Coronary artery (tissue), 2 donors: ENCODE measurements at regions not wholly inside any gene's neighbourhood (a gene's known extent, or its start where the extent isn't known, plus 50 kb on each side); places are given as distances from the start of the nearest gene placed in this dataset.

Source experiments
- DNase-seq: peaks from one replicate; pipeline ENCODE4 v3.0.0-alpha.2; 2017; ENCODE audit warnings: low spot score
- H3K27ac ChIP-seq, 2 donors: fragments of 200-600 bp; sonication (generic); one replicate each; pipeline ENCODE4 v1.5.1; 2016 to 2019
- H3K4me3 ChIP-seq: fragments of 200-600 bp; sonication (generic); 2 replicates; pipeline ENCODE4 v1.5.1; 2016; ENCODE audit warnings: mild to moderate bottlenecking, moderate library complexity
- TF ChIP-seq, protein P1 (sequence below): fragments of 200-600 bp; sonication (generic); IDR thresholded peaks from one replicate; pipeline ENCODE4 v1.5.1; 2019; ENCODE audit warnings: antibody characterized with exemption

DNA sequence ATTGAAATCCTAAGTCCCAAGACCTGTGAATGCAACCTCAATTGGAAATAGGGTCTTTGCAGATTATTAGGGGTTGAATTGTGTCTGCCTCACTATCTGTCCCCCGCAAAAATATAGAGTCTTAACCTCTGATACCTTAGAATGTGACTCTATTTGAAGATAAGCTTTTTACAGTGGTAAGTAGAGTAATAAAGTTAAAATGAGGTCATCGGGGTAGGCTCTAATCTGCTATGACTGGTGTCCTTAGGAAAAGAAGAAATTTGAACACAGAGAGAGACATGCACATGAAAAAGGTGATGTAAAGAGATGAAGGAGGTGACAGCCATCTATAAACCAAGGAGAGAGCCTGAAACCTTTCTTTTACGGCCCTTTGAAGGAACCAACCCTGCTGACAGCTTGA is 287.1 kb upstream of the ADRA1B start:
- no peak overlapping the region for H3K4me3 ChIP-seq
- TF ChIP-seq, protein P1, sequence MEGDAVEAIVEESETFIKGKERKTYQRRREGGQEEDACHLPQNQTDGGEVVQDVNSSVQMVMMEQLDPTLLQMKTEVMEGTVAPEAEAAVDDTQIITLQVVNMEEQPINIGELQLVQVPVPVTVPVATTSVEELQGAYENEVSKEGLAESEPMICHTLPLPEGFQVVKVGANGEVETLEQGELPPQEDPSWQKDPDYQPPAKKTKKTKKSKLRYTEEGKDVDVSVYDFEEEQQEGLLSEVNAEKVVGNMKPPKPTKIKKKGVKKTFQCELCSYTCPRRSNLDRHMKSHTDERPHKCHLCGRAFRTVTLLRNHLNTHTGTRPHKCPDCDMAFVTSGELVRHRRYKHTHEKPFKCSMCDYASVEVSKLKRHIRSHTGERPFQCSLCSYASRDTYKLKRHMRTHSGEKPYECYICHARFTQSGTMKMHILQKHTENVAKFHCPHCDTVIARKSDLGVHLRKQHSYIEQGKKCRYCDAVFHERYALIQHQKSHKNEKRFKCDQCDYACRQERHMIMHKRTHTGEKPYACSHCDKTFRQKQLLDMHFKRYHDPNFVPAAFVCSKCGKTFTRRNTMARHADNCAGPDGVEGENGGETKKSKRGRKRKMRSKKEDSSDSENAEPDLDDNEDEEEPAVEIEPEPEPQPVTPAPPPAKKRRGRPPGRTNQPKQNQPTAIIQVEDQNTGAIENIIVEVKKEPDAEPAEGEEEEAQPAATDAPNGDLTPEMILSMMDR, result no peak
- DNase-seq, result no peak
- no peak overlapping the region for H3K27ac ChIP-seq

DNA sequence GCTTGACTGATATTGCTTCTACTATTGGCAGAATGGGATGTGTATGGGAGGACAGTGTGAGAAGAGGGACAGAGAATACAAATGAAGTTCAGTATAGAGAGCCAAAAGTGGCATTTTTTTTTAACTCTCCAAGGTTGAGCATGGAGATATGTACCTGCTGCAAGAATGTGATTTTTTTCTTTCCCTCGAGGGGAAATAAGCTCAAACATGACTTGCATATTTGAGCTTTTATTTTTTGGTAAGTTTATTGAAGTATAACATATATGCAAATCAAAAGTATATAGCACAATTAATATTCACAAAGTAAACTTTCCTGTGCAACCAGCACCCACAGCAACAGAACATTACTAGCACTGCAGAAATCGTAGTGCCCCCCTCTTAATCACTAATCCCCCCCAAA is 285.7 kb upstream of the ADRA1B start:
- TF ChIP-seq, protein P1, result no peak
- no peak overlapping the region for H3K4me3 ChIP-seq
- no peak for DNase-seq
- H3K27ac ChIP-seq, result no peak overlapping the region

DNA sequence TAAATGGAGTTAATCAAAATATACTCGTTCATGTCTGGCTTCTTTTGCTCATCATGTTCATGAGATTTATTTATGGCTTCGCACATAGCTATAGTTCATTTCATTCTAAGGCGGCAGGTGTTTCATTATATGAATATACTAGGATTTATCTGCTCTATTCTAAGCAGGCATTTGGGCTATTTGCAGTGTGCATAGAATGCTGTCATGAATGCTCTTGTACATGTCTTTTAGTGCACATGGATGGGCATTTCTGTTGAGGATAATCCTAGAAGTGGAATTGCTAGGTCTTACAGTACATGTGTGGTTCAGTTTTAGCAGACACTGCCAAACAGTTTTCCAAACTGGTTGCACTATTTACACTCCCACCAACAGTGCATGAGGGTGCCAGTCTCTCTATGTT is 285.3 kb upstream of the ADRA1B start:
- DNase-seq, result no peak
- H3K4me3 ChIP-seq, result no peak overlapping the region
- TF ChIP-seq, protein P1, result no peak
- H3K27ac ChIP-seq, result no peak overlapping the region

DNA sequence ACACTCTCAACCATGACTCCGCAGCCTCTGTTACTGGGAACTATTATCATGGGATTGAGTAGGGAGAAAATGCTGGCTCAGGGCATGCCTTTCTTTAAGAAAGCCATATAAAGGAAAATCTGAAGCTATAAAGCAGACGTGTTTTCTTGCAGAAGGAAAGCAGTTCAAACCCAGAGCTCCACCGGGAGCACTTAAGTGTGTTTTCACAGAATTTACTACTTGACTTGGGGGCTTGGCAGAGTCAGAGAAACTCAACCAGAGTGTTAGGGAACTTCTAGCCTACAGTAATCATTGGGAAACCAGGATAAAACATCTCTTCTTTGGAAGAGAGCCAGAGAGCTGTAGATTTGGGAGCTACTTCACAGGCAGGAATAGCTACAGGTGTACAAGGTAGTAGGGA is 283.4 kb upstream of the ADRA1B start:
- TF ChIP-seq, protein P1, result no peak
- Histone ChIP-seq H3K4me3 (no peak overlapping the region), H3K27ac (no peak overlapping the region)
- DNase-seq, result no peak

DNA sequence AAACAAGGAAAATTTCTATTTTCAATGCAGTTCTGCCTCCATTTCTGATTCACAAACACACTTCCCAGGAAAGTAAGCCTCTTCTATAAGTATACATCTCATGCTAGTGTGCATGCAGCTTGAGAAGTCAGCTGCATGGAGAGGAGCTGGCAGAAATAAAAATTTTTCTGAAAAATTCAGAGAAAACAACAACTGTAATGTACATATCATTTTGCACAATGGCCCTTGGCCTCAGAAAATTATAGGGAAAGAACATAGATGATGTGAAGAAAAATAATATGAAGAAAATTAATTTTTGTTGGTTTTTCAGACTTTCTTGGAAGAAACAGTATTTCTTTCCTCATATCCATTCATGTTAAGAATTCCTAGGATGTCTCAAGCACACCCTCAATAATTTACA is 277.8 kb upstream of the ADRA1B start:
- no peak for DNase-seq
- TF ChIP-seq, protein P1, result no peak
- H3K27ac ChIP-seq, result no peak overlapping the region
- no peak overlapping the region for H3K4me3 ChIP-seq

DNA sequence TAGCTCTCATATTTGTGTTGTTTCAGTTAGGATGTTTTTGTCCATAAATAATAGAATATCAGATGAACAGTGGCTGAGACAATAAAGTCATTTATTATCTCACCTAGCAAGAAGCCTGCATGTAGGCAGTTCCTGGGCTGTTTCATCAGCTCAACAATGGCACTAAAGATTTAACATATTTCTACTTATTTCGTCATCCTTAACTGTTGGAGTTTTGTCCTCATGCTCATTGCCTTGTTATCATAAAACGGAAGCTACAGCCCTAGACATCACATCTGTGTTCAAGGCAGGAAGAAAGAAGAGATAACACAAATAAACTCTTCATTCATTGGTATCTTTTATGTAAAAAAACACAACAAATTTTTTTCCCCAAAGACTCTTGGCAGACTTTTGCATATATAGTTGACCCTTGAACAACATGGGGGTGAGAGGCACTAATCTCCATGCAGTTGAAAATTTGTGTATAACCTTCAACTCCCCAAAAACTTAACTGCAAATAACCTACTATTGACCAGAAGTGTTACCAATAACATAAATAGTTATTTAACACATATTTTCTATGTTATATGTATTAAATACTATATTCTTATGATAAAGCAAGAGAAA is 277.2 kb upstream of the ADRA1B start:
- no peak for DNase-seq
- TF ChIP-seq, protein P1, result no peak
- H3K27ac ChIP-seq, result no peak overlapping the region
- no peak overlapping the region for H3K4me3 ChIP-seq

DNA sequence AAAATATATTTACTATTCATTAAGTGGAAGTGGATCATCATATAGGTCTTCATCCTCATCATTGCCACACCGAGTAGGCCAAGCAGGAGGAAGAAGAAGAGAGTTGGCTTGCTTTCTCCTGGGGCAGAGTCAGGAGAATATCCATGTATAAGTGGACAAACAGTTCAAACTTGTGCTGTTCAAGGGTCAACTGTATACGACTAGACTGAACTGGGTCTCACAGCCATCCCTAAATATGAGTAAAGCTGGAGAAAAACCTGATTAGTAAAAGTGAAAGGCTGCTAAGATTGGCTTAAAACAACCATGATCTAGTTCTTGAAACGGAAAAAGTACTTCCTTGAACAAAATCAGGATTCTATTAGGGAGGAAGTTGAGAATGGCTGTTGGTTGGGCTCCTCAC is 276.7 kb upstream of the ADRA1B start:
- DNase-seq, result no peak
- no peak overlapping the region for H3K4me3 ChIP-seq
- TF ChIP-seq, protein P1, result no peak
- no peak overlapping the region for H3K27ac ChIP-seq
